GF-D8 (cell line): ENCODE measurements at regions not wholly inside any gene's neighbourhood (a gene's known extent, or its start where the extent isn't known, plus 50 kb on each side); places are given as distances from the start of the nearest gene placed in this dataset.
A peak's percentile ranks its signal among the peaks of the same experiment; 100 is the strongest.

Source experiments
- DNase-seq: peaks from one replicate; lab custom pipeline; 2025; lab: John Stamatoyannopoulos, UW

DNA sequence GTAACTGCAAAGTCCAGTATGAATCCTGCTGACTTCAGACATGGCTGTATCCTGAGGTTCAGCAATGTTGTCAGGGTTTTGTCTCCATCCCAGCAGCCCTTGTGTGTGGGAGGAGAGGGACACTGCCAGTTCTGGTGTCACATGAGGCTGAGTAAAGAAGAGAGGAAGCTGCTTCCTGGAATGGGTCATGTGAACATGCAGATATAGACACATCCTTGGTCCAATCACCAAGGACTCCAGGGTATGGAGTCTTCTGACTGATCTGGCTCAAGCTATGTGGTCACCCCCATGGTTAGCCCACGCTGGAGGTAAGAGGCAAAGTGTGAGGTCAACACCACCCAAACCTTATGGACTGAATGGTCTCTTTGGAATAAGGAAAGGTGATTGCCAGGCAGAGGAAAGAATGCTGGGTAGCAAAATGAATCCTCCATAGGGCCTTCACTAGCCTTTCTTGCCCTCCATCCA, 134.4 kb upstream of the SLC1A4 start:
- DNase-seq = peak; percentile 45

GRCh38 chr2:64857581-64858471, 131.4 kb upstream of the SLC1A4 start:
- DNase-seq = no peak

DNA sequence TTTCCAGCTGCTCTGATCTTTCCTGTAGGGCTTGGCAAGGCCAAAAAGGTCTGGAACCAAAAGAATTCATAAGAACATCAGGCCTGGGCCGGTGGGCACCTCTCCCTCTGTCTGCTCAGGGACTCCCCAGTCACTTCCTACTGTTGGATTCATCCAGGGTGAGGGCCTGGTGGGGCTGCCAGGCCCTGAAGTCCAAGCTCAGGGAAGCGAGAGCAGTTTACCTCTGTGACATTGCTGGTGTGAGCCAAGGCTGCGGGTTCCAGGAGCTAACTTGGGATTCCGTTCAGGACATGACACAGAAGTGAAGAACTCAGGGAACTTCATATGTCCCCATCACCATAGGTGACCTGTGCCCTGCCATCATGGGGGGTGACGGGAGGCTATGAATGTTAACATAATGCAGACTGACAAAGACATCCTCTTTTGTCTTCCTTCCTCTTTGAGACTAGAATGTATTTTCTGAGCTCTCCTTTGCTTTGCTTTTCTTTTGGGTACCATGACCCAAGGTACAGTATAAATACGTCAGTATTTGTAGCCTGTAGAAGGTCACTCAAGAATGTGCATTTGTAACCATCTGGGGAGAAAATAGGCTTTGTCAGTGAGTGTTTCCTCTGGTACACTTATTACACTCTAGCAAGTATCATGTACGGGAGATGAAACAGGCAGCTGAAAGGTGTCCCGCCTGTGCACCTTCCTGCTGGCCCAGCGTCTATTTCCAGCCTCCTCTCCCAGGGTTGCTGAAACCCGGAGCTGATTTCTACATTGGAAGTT, 130.5 kb upstream of the SLC1A4 start:
- peak; percentile 44 for DNase-seq

DNA sequence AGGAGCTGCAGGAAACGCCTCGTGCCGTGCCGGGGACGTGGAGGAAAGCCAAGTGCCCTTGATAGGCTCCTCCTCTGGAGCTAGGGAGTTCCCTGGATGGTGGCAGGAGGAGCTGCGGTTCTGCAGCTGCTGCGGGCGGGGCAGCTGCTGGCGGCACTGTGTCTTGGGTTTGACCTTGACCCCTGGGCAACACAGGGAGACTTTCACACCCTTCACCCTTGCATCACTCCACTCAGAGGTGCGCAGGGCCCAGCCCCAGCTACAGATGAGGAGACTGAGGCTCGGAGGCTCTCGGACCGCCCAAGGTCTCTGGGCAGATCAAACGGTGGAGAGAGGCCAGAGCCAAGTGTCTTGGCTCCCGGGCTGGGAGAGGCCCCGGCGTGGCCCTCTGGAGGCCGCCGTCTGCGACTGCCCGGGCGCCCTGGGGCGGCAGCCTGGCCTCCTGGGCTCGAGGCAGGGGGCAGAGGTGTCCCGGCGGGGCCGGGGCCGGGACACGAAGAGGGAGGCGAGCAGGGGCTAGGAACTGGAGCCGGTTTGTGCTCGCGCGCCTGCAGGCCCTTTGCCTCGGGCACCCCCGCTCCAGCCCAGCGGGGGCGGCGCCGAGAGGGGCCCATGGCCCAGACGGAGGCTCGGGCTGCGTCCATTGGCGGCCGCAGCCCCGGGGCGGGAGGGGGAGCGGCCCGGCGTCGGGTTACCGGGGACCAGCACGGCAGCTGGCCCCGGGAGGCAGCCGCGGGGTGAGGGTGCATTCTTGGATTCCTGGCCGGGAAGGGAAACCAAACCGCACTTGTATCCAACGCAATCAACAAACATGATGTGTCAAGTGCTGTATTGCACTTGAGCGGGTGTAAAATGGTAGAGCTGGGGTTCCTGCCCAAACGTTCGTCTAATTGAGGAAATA, 129.6 kb upstream of the SLC1A4 start:
- peak; percentile 96 for DNase-seq

- DNase-seq = no peak
These were observed 128.8 kb upstream of the SLC1A4 start for GRCh38 chr2:64860276-64860885.

GRCh38 chr2:64860936-64861335, 128.3 kb upstream of the SLC1A4 start:
- DNase-seq = no peak

GRCh38 chr2:64861452-64862397, 127.5 kb upstream of the SLC1A4 start:
- no peak for DNase-seq

GRCh38 chr2:64862623-64863022, 126.6 kb upstream of the SLC1A4 start:
- peak; percentile 80 for DNase-seq

- peak; percentile 87 for DNase-seq
These were observed 125.9 kb upstream of the SLC1A4 start for GRCh38 chr2:64863097-64863820.

DNA sequence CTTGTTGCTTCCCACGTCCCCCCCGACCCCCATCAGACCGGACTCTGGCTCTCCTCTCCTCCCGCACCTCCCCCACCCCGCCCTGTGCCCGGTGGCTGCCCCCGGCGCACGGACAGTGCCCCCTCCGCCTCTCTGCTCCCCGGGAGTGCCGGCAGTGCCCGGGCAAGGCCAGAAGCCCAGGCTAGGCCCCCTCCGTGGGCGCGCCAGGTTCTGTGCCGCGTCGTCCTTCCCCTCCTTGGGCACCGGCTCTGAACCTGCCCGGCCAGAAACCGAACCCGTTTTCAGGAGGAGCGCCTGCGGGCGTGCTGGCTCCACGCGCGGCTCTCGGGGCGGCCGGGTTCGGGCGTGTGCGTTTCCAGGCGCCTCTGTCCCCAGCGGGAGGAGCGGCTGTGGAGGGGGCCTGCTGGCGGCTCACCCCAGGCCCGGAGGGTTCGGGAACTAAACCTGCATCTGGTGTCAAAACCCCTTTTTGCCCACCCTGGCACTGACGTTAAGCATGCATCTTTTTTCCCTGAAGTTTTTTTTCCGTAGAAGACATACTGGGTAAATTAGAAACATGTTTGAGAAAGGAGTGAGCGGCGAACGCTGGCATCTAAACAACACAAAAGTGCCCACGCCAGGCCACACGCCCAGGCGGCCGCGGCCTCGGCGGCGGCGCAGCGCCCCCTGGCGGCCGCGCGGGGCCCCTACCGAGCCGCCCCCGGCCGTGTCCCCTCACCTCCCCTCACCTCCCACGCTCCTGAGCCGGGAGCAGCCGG, 123.9 kb upstream of the SLC1A4 start:
- DNase-seq = peak; percentile 51

- no peak for DNase-seq
These were observed 123.3 kb upstream of the SLC1A4 start for GRCh38 chr2:64865831-64866345.

GRCh38 chr2:64866797-64867196, 122.4 kb upstream of the SLC1A4 start:
- no peak for DNase-seq

DNA sequence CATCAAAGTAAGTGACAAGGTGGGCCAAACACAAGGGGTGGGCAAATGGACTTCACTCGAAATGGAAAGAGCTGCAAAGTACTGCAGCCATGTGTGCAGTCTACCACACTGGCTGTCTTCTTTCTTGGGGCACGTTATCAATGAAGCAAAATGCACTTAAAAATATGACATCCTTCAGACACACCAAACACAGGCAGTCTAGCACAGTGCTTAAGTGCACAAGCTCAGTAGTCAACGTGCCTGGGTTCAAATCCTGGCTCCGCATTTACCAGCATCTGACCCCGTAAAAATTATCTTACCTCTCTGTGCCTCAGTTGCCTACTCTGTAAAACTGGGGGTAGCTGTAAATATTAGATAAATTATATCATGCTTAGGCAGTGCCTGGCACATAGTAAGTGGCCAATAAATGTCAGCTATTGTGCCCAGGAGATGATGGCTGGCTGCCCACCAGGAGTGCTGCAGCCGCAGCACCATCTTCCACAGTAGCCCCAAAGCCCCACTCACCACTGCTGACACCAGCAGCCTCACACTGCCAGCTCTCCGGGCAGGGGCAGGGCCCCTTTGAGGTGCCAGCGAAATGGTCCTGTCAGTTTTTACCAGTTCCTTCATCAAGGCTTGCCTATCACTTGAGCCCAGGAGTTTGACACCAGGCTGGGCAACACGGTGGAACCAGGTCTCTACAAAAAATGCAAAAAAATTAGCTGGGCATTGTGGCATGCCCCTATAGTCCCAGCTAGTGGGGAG, 121.8 kb upstream of the SLC1A4 start:
- no peak for DNase-seq

DNA sequence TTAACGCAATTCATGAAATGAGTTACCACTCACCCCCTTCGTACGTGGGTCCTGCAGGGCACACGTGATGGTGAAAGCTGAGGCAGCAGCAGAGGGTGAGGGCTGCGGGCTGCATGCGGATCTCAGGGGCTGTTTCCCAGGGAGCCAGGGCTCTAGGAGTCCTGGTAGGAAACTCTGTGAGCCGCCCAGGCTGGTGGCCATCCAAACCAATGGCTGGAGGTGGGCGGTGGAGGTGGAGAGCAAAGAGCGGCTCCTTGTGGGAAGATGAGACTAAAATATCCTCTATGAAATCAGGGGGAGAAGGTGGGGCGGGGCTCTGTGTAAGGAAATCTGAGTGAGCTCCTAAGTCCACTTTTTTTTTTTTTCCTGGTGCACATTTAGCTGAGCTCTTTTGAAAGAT, 120.1 kb upstream of the SLC1A4 start:
- no peak for DNase-seq

- DNase-seq = no peak
These were observed 115.7 kb upstream of the SLC1A4 start for GRCh38 chr2:64873472-64873924.

GRCh38 chr2:64874593-64874992, 114.6 kb upstream of the SLC1A4 start:
- no peak for DNase-seq

GRCh38 chr2:64875368-64875767, 113.8 kb upstream of the SLC1A4 start:
- DNase-seq = no peak

- no peak for DNase-seq
These were observed 113.0 kb upstream of the SLC1A4 start for GRCh38 chr2:64876137-64876647.
